Right atrium auricular region (tissue), 2 donors: ENCODE measurements at regions not wholly inside any gene's neighbourhood (a gene's known extent, or its start where the extent isn't known, plus 50 kb on each side); places are given as distances from the start of the nearest gene placed in this dataset.
"Not testable (repeated sequence)": the region's sequence is repeated elsewhere in the genome, so short reads cannot be mapped to it uniquely, and the experiment has no call there.

Experiments
- DNase-seq: peaks from one replicate; pipeline ENCODE4 v3.0.0-alpha.2; 2019; ENCODE audit warnings: low spot score
- H3K27ac ChIP-seq, 2 donors: fragments of 200-600 bp; sonication (generic); 1 replicate in 1 of 2; 2 replicates in 1 of 2; pipeline ENCODE4 v1.5.1; 2016 to 2019
- H3K27me3 ChIP-seq, 2 donors: fragments of 200-600 bp; sonication (generic); one replicate each; pipeline versions ENCODE4 v1.5.1 to v1.6.0; 2017 to 2019
- H3K36me3 ChIP-seq: fragments of 200-600 bp; sonication (generic); one replicate; pipeline ENCODE4 v1.5.1; 2016
- H3K4me1 ChIP-seq, 2 donors: fragments of 200-600 bp; sonication (generic); one replicate each; pipeline versions ENCODE4 v1.5.1 to v1.6.0; 2017 to 2019
- H3K4me3 ChIP-seq, 2 donors: fragments of 200-600 bp; sonication (generic); 1 replicate in 1 of 2; 2 replicates in 1 of 2; pipeline ENCODE4 v1.5.1; 2017 to 2019; ENCODE audit warnings: mild to moderate bottlenecking in 1 of 2, moderate library complexity in 1 of 2
- H3K9me3 ChIP-seq, 2 donors: fragments of 200-600 bp; sonication (generic); one replicate each; pipeline ENCODE4 v1.5.1; 2019
- TF ChIP-seq, protein P1 (sequence below), 2 donors: fragments of 200-600 bp; sonication (generic); IDR thresholded peaks; one replicate each; pipeline ENCODE4 v1.5.1; 2019; ENCODE audit warnings: antibody characterized with exemption in 2 of 2

DNA sequence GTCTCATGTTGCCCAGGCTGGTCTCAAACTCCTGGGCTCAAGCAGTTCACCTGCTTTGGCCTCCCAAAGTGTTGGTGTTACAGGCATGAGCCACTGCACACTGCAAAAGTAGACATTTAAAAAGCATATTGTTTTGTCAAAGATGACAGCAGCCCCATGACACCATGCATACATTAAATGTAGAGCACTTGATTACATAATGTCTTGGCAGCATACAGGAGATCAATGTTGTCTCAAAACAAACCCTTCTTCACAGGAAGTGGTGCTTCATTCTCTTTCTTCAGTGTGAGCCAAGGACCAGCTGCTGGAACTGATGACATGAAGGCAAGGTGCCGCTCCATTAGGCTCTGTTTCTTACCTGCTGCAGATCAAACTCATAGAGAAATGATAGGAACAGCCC is 218.4 kb downstream of the KLF6 start:
- DNase-seq: no peak
- Histone ChIP-seq H3K4me3 (no peak overlapping the region), H3K4me1 (peaks cover 0 to 14% of the 10 kb centered on the region in 2 donors), H3K36me3 (no peaks in the 10 kb centered on the region), H3K27me3 (no peaks in the 10 kb centered on the region), H3K27ac (no peak overlapping the region), H3K9me3 (peaks cover 0 to 9% of the 10 kb centered on the region in 2 donors)
- TF ChIP-seq, protein P1, sequence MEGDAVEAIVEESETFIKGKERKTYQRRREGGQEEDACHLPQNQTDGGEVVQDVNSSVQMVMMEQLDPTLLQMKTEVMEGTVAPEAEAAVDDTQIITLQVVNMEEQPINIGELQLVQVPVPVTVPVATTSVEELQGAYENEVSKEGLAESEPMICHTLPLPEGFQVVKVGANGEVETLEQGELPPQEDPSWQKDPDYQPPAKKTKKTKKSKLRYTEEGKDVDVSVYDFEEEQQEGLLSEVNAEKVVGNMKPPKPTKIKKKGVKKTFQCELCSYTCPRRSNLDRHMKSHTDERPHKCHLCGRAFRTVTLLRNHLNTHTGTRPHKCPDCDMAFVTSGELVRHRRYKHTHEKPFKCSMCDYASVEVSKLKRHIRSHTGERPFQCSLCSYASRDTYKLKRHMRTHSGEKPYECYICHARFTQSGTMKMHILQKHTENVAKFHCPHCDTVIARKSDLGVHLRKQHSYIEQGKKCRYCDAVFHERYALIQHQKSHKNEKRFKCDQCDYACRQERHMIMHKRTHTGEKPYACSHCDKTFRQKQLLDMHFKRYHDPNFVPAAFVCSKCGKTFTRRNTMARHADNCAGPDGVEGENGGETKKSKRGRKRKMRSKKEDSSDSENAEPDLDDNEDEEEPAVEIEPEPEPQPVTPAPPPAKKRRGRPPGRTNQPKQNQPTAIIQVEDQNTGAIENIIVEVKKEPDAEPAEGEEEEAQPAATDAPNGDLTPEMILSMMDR (IDR thresholded peaks at IDR 0.05): no peak

DNA sequence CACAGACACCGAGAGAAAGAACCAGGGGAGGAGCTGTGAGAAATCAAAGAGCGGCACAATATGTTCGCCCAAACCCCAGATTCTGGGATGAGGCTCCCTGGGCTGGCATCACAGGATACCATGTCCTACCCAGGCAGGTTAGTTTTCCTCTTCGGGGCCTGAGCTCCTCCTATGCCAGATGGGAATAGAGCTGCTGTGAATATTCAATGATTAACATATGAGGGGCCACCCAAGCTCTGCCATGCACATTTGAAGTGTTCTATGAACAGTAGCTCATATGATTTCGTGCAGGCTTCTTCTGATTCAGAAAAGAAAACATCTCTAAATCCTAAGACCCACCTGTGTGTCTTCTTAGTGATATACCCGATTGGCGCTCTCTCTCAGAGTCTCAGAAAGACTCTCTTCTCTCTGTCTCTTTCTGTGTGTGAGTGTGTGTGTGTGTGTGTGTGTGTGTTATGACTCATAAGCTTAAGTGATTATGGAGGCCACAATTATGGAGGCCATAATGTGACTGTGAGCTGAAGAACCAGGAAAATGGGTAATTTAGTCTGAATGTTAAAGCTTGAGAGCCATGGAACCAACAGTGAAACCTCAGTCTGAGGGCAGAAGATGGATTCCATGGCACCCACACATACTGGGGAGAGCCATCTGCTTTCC is 220.5 kb downstream of the KLF6 start:
- peaks cover 0 to 9% of the 10 kb centered on the region in 2 donors for H3K9me3 ChIP-seq
- H3K4me1 ChIP-seq: no peaks in the 10 kb centered on the region
- no peaks in the 10 kb centered on the region for H3K27me3 ChIP-seq
- TF ChIP-seq, protein P1 (IDR thresholded peaks at IDR 0.05): no peak
- no peak overlapping the region for H3K27ac ChIP-seq
- DNase-seq: no peak
- H3K4me3 ChIP-seq: no peak overlapping the region
- no peaks in the 10 kb centered on the region for H3K36me3 ChIP-seq

DNA sequence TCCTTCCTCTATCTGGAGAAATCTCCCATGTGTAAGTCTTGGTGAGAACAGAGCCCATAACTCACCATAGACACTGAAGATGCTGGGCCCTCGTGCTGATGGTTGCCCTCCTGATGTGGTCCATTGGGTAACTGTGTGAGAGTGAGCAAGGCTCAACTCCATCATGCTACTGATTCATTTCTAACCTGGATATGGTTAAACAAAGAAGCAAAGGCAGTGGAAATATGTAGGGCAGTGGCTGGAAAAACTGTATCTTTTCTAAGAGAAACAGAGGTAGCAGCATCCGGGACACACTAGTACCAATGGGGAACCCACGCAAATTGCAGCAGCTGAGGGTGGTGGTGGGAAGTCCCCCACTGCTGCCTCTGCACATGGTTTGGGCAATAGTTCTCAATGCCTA is 221.7 kb downstream of the KLF6 start:
- H3K27ac ChIP-seq: no peak overlapping the region
- no peaks in the 10 kb centered on the region for H3K4me1 ChIP-seq
- H3K9me3 ChIP-seq: peaks cover 0 to 9% of the 10 kb centered on the region in 2 donors
- no peaks in the 10 kb centered on the region for H3K27me3 ChIP-seq
- no peak overlapping the region for H3K4me3 ChIP-seq
- no peak for DNase-seq
- TF ChIP-seq, protein P1 (IDR thresholded peaks at IDR 0.05): no peak
- H3K36me3 ChIP-seq: no peaks in the 10 kb centered on the region

DNA sequence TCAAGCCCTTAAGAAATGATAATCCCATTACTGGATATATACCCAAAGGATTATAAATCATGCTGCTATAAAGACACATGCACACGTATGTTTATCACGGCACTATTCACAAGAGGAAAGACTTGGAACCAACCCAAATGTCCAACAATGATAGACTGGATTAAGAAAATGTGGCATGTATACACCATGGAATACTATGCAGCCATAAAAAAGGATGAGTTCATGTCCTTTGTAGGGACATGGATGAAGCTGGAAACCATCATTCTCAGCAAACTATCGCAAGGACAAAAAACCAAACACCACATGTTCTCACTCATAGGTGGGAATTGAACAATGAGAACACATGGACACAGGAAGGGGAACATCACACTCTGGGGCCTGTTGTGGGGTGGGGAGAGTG is 224.4 kb downstream of the KLF6 start:
- not testable (repeated sequence) for DNase-seq, H3K4me1 ChIP-seq, H3K27ac ChIP-seq, H3K27me3 ChIP-seq, H3K9me3 ChIP-seq, H3K36me3 ChIP-seq, H3K4me3 ChIP-seq

DNA sequence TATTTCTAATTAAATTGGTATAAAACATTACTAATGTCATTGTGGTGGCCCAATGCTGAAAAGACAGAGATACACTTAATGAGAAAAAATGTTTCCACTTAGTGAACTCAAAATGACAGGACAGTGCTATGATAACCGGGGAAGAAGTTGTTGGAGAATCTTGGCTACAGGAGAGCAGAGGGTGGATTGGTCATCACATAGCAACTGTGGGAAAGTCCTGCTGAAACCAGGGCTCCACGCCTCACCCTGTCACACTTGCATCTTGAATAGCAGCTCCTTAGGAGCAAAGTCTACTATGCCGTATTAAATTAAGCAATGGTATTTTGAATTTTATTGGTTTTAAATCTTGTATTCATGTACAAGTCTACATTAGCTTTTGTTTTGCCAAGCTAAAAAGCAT is 225.5 kb downstream of the KLF6 start:
- Histone ChIP-seq H3K36me3 (no peaks in the 10 kb centered on the region), H3K4me1 (no peaks in the 10 kb centered on the region), H3K27me3 (no peaks in the 10 kb centered on the region), H3K27ac (no peak overlapping the region), H3K4me3 (no peak overlapping the region), H3K9me3 (no peaks in the 10 kb centered on the region)
- TF ChIP-seq, protein P1 (IDR thresholded peaks at IDR 0.05): no peak
- DNase-seq: no peak

- no peak for DNase-seq
- no peaks in the 10 kb centered on the region for H3K36me3 ChIP-seq
- TF ChIP-seq, protein P1 (IDR thresholded peaks at IDR 0.05): no peak
- no peak overlapping the region for H3K4me3 ChIP-seq
- H3K27ac ChIP-seq: no peak overlapping the region
- no peaks in the 10 kb centered on the region for H3K4me1 ChIP-seq
- H3K9me3 ChIP-seq: no peaks in the 10 kb centered on the region
- no peaks in the 10 kb centered on the region for H3K27me3 ChIP-seq
Measured at GRCh38 chr10:3559011-3559410, 226.0 kb downstream of the KLF6 start.

DNA sequence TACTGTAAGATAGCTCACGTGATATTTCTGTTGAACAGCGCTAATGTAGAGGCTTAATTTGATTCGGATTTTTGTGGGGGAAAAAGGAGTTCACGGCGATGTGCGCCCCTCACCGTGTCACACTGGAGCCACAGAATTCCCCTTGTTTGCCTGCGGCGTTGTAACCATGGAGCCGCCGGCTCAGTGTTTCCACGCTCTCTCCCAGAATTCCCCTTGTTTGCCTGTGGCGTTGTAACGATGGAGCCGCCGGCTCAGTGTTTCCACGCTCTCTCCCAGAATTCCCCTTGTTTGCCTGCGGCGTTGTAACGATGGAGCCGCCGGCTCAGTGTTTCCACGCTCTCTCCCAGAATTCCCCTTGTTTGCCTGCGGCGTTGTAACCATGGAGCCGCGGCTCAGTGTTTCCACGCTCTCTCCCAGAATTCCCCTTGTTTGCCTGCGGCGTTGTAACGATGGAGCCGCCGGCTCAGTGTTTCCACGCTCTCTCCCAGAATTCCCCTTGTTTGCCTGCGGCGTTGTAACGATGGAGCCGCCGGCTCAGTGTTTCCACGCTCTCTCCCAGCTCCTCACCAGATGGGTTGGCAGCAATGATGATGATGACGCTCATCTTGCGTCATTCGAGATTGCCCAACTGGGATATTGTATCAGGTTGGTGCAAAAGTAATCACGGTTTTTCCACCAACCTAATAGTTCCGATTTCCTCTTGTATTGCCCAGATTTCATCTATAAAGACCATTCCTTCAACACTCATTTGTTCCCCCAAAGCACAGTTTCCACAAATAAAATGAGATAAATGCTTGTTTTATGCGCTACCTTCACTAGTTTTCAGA is 228.6 kb downstream of the KLF6 start:
- not testable (repeated sequence) for DNase-seq, H3K4me1 ChIP-seq, H3K36me3 ChIP-seq, H3K27ac ChIP-seq, H3K4me3 ChIP-seq, H3K9me3 ChIP-seq, H3K27me3 ChIP-seq
